ENCODE measurements at regions not wholly inside any gene's neighbourhood (a gene's known extent, or its start where the extent isn't known, plus 50 kb on each side); places are given as distances from the start of the nearest gene placed in this dataset.
"Not testable (repeated sequence)": the region's sequence is repeated elsewhere in the genome, so short reads cannot be mapped to it uniquely, and the experiment has no call there.

GRCh38 chr2:237000481-237000880 is 85.2 kb upstream of the COPS8 start:
- H3K27ac ChIP-seq (ENCODE audit: low read depth, low read length), result no peak overlapping the region
- no peaks in the 10 kb centered on the region for H3K27me3 ChIP-seq (ENCODE audit: control insufficient read depth in 2 of 2, insufficient read depth in 2 of 2, low read length in 2 of 2)
- no peaks in the 10 kb centered on the region for H3K9me3 ChIP-seq (ENCODE audit: control insufficient read depth in 2 of 3, low read length in 3 of 3)
- no peak overlapping the region for H3K4me3 Mint-ChIP-seq
- H3K27ac Mint-ChIP-seq, result no peak overlapping the region
- ChIA-PET CTCF (interaction anchor here (0.6 kb wide), 1 partner anchor 30 kb away, joined by 3 read pairs; no protein-coding TSS in a partner anchor), POLR2A (no interaction called here)
- no peak overlapping the region for H3K4me3 ChIP-seq (ENCODE audit: low read length)
- no peaks in the 10 kb centered on the region for H3K36me3 Mint-ChIP-seq
- intact Hi-C loops (cut with micrococcal nuclease), result no loop called here
- H3K27me3 Mint-ChIP-seq, result peaks cover 3 to 28% (median 15%) of the 10 kb centered on the region in 5 donors
- peaks cover 0 to 2% (median 0%) of the 10 kb centered on the region in 11 donors for H3K9me3 Mint-ChIP-seq
- H3K4me1 ChIP-seq (ENCODE audit: control insufficient read depth in 2 of 2, insufficient read depth in 2 of 2, low read length in 2 of 2), result no peaks in the 10 kb centered on the region
- ATAC-seq (no peak), DNase-seq (no peak)
- H3K4me1 Mint-ChIP-seq, result no peaks in the 10 kb centered on the region
- H3K36me3 ChIP-seq (ENCODE audit: control insufficient read depth in 2 of 3, insufficient read depth in 3 of 3, low read length in 3 of 3), result no peaks in the 10 kb centered on the region

DNA sequence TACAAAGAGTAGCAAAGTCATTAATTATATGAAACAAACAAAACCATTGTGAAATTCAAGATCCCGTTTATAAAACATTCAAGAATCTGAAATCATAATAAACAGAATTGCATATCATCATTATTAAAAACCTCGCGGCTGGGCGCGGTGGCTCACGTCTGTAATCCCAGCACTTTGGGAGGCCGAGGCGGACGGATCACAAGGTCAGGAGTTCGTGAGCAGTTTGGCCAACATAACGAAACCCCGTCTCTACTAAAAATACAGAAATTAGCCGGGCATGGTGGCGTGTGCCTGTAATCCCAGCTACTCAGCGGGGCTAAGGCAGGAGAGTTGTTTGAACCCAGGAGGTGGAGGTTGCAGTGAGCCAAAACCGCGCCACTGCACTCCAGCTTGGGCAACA is 80.3 kb upstream of the COPS8 start:
- H3K4me1 ChIP-seq (ENCODE audit: control insufficient read depth in 2 of 2, insufficient read depth in 2 of 2, low read length in 2 of 2); H3K4me3 Mint-ChIP-seq; H3K9me3 Mint-ChIP-seq; ATAC-seq; POLR2A ChIA-PET; H3K27ac ChIP-seq (ENCODE audit: low read depth, low read length); H3K4me3 ChIP-seq (ENCODE audit: low read length); intact Hi-C loops (cut with micrococcal nuclease); H3K27ac Mint-ChIP-seq; H3K36me3 ChIP-seq (ENCODE audit: control insufficient read depth in 2 of 3, insufficient read depth in 3 of 3, low read length in 3 of 3); H3K27me3 ChIP-seq (ENCODE audit: control insufficient read depth in 2 of 2, insufficient read depth in 2 of 2, low read length in 2 of 2); DNase-seq; H3K36me3 Mint-ChIP-seq; H3K9me3 ChIP-seq (ENCODE audit: control insufficient read depth in 2 of 3, low read length in 3 of 3); H3K4me1 Mint-ChIP-seq; CTCF ChIA-PET: not testable (repeated sequence)
- H3K27me3 Mint-ChIP-seq, result peaks cover 0 to 16% (median 5%) of the 10 kb centered on the region in 5 donors

DNA sequence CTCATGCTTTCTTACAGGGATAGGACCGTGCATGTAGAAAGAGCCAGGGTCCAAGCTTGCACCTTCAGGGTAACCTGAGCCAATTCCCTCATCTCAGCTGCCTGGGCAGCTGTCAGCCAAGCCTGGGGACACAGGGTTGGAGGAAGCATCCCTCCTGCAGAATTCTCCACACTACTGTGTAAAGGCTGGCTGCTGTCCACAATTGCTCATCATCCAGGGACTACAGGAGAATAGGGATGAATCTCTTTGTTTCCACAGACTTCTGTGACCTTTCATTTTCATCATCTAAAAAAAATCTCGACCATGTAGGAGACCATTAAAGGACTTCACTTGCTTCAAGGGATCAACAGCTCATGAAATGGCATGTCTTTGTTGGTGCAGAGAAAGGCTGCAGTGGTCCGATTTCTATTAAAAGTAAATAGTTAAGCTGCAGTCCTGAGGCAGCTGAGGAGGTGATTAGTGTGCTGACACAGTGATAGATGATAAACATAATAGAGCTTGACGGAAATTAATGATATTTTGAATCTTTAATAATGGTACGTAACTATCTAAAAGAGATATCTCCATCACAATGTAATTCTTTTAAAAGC is 74.4 kb upstream of the COPS8 start:
- H3K4me1 Mint-ChIP-seq, result peaks cover 0 to 1% (median 0%) of the 10 kb centered on the region in 7 donors
- no peaks in the 10 kb centered on the region for H3K36me3 Mint-ChIP-seq
- no peak for ATAC-seq
- Histone ChIP-seq H3K4me3 (ENCODE audit: low read length) (no peak overlapping the region), H3K36me3 (ENCODE audit: control insufficient read depth in 2 of 3, insufficient read depth in 3 of 3, low read length in 3 of 3) (no peaks in the 10 kb centered on the region), H3K4me1 (ENCODE audit: control insufficient read depth in 2 of 2, insufficient read depth in 2 of 2, low read length in 2 of 2) (no peaks in the 10 kb centered on the region), H3K27me3 (ENCODE audit: control insufficient read depth in 2 of 2, insufficient read depth in 2 of 2, low read length in 2 of 2) (no peaks in the 10 kb centered on the region), H3K9me3 (ENCODE audit: control insufficient read depth in 2 of 3, low read length in 3 of 3) (no peaks in the 10 kb centered on the region), H3K27ac (ENCODE audit: low read depth, low read length) (no peak overlapping the region)
- H3K9me3 Mint-ChIP-seq, result no peaks in the 10 kb centered on the region
- H3K27ac Mint-ChIP-seq, result no peak overlapping the region
- H3K27me3 Mint-ChIP-seq, result peaks cover 0 to 9% (median 0%) of the 10 kb centered on the region in 5 donors
- H3K4me3 Mint-ChIP-seq, result no peak overlapping the region
- POLR2A ChIA-PET, result no interaction called here
- CTCF ChIA-PET, result interaction anchor here (1.2 kb wide), 1 partner anchor 17 kb away, joined by 3 read pairs; no protein-coding TSS in a partner anchor
- intact Hi-C loops (cut with micrococcal nuclease), result no loop called here
- no peak for DNase-seq

GRCh38 chr2:237012004-237012403 is 73.7 kb upstream of the COPS8 start:
- intact Hi-C loops (cut with micrococcal nuclease), result no loop called here
- no peak overlapping the region for H3K4me3 Mint-ChIP-seq
- Histone ChIP-seq H3K4me3 (ENCODE audit: low read length) (no peak overlapping the region), H3K36me3 (ENCODE audit: control insufficient read depth in 2 of 3, insufficient read depth in 3 of 3, low read length in 3 of 3) (no peaks in the 10 kb centered on the region), H3K9me3 (ENCODE audit: control insufficient read depth in 2 of 3, low read length in 3 of 3) (no peaks in the 10 kb centered on the region), H3K27ac (ENCODE audit: low read depth, low read length) (no peak overlapping the region), H3K27me3 (ENCODE audit: control insufficient read depth in 2 of 2, insufficient read depth in 2 of 2, low read length in 2 of 2) (no peaks in the 10 kb centered on the region), H3K4me1 (ENCODE audit: control insufficient read depth in 2 of 2, insufficient read depth in 2 of 2, low read length in 2 of 2) (no peaks in the 10 kb centered on the region)
- POLR2A ChIA-PET, result no interaction called here
- H3K4me1 Mint-ChIP-seq, result peaks cover 0 to 1% (median 0%) of the 10 kb centered on the region in 7 donors
- no peak for DNase-seq
- H3K27me3 Mint-ChIP-seq, result peaks cover 0 to 9% (median 0%) of the 10 kb centered on the region in 5 donors
- no peaks in the 10 kb centered on the region for H3K36me3 Mint-ChIP-seq
- CTCF ChIA-PET, result interaction anchor here (1.2 kb wide), 1 partner anchor 16 kb away, joined by 3 read pairs; no protein-coding TSS in a partner anchor
- no peak overlapping the region for H3K27ac Mint-ChIP-seq
- no peaks in the 10 kb centered on the region for H3K9me3 Mint-ChIP-seq
- no peak for ATAC-seq

- POLR2A ChIA-PET, result no interaction called here
- H3K9me3 Mint-ChIP-seq, result no peaks in the 10 kb centered on the region
- peaks cover 0 to 1% (median 0%) of the 10 kb centered on the region in 7 donors for H3K4me1 Mint-ChIP-seq
- H3K27ac ChIP-seq (ENCODE audit: low read depth, low read length), result no peak overlapping the region
- no peak overlapping the region for H3K4me3 Mint-ChIP-seq
- peaks cover 0 to 9% (median 0%) of the 10 kb centered on the region in 5 donors for H3K27me3 Mint-ChIP-seq
- H3K4me3 ChIP-seq (ENCODE audit: low read length), result no peak overlapping the region
- intact Hi-C loops (cut with micrococcal nuclease), result no loop called here
- ATAC-seq (no peak), DNase-seq (no peak)
- H3K27ac Mint-ChIP-seq, result no peak overlapping the region
- no peaks in the 10 kb centered on the region for H3K27me3 ChIP-seq (ENCODE audit: control insufficient read depth in 2 of 2, insufficient read depth in 2 of 2, low read length in 2 of 2)
- H3K9me3 ChIP-seq (ENCODE audit: control insufficient read depth in 2 of 3, low read length in 3 of 3), result no peaks in the 10 kb centered on the region
- no peaks in the 10 kb centered on the region for H3K36me3 Mint-ChIP-seq
- H3K4me1 ChIP-seq (ENCODE audit: control insufficient read depth in 2 of 2, insufficient read depth in 2 of 2, low read length in 2 of 2), result no peaks in the 10 kb centered on the region
- no peaks in the 10 kb centered on the region for H3K36me3 ChIP-seq (ENCODE audit: control insufficient read depth in 2 of 3, insufficient read depth in 3 of 3, low read length in 3 of 3)
- CTCF ChIA-PET, result no interaction called here
Measured at GRCh38 chr2:237012577-237013267, 73.0 kb upstream of the COPS8 start.

- Mint-ChIP-seq H3K4me1 (no peaks in the 10 kb centered on the region), H3K27me3 (no peaks in the 10 kb centered on the region), H3K27ac (no peak overlapping the region), H3K4me3 (no peak overlapping the region), H3K9me3 (no peaks in the 10 kb centered on the region), H3K36me3 (no peaks in the 10 kb centered on the region)
- Histone ChIP-seq H3K36me3 (ENCODE audit: control insufficient read depth in 2 of 3, insufficient read depth in 3 of 3, low read length in 3 of 3) (no peaks in the 10 kb centered on the region), H3K27me3 (ENCODE audit: control insufficient read depth in 2 of 2, insufficient read depth in 2 of 2, low read length in 2 of 2) (no peaks in the 10 kb centered on the region), H3K9me3 (ENCODE audit: control insufficient read depth in 2 of 3, low read length in 3 of 3) (no peaks in the 10 kb centered on the region), H3K4me1 (ENCODE audit: control insufficient read depth in 2 of 2, insufficient read depth in 2 of 2, low read length in 2 of 2) (no peaks in the 10 kb centered on the region), H3K4me3 (ENCODE audit: low read length) (no peak overlapping the region), H3K27ac (ENCODE audit: low read depth, low read length) (no peak overlapping the region)
- POLR2A ChIA-PET, result no interaction called here
- DNase-seq (no peak), ATAC-seq (no peak)
- intact Hi-C loops (cut with micrococcal nuclease), result no loop called here
- CTCF ChIA-PET, result no interaction called here
Measured at GRCh38 chr2:237016121-237016915, 69.4 kb upstream of the COPS8 start.
